ENCODE measurements at regions not wholly inside any gene's neighbourhood (a gene's known extent, or its start where the extent isn't known, plus 50 kb on each side); places are given as distances from the start of the nearest gene placed in this dataset.
"Not testable (repeated sequence)": the region's sequence is repeated elsewhere in the genome, so short reads cannot be mapped to it uniquely, and the experiment has no call there.

GRCh38 chr7:94174956-94175355 is 170.8 kb upstream of the BET1 start:
- no peak for DNase-seq (ENCODE audit: low spot score)

GRCh38 chr7:94176694-94177200 is 172.6 kb upstream of the BET1 start:
- no peak for DNase-seq (ENCODE audit: low spot score)

GRCh38 chr7:94177441-94177840 is 173.3 kb upstream of the BET1 start:
- no peak for DNase-seq (ENCODE audit: low spot score)

- no peak for DNase-seq (ENCODE audit: low spot score)
Measured at GRCh38 chr7:94178230-94178629, 174.1 kb upstream of the BET1 start.

- DNase-seq (ENCODE audit: low spot score): no peak
Measured at GRCh38 chr7:94179466-94179865, 175.3 kb upstream of the BET1 start.

- DNase-seq (ENCODE audit: low spot score): peak; percentile 15
Measured at GRCh38 chr7:94182066-94182465, 177.9 kb upstream of the BET1 start.

GRCh38 chr7:94182721-94183120 is 178.6 kb upstream of the BET1 start:
- DNase-seq (ENCODE audit: low spot score): no peak

GRCh38 chr7:94183289-94183749 is 179.2 kb upstream of the BET1 start:
- DNase-seq (ENCODE audit: low spot score): peak; percentile 34

- DNase-seq (ENCODE audit: low spot score): no peak
Measured at GRCh38 chr7:94183891-94184290, 179.7 kb upstream of the BET1 start.

- DNase-seq (ENCODE audit: low spot score): no peak
Measured at GRCh38 chr7:94188350-94188749, 184.2 kb upstream of the BET1 start.

- peak; percentile 43 for DNase-seq (ENCODE audit: low spot score)
Measured at GRCh38 chr7:94190599-94191061, 186.5 kb upstream of the BET1 start.

GRCh38 chr7:94194426-94194825 is 190.3 kb upstream of the BET1 start:
- DNase-seq (ENCODE audit: low spot score): not testable (repeated sequence)

GRCh38 chr7:94195201-94195600 is 191.0 kb upstream of the BET1 start:
- DNase-seq (ENCODE audit: low spot score): no peak

GRCh38 chr7:94195813-94196212 is 191.7 kb upstream of the BET1 start:
- no peak for DNase-seq (ENCODE audit: low spot score)

GRCh38 chr7:94205529-94205928 is 189.2 kb upstream of the COL1A2 start:
- DNase-seq (ENCODE audit: low spot score): no peak

- no peak for DNase-seq (ENCODE audit: low spot score)
Measured at GRCh38 chr7:94206295-94206694, 188.4 kb upstream of the COL1A2 start.

- DNase-seq (ENCODE audit: low spot score): no peak
Measured at GRCh38 chr7:94212160-94212559, 182.5 kb upstream of the COL1A2 start.

- DNase-seq (ENCODE audit: low spot score): no peak
Measured at GRCh38 chr7:94216944-94217461, 177.7 kb upstream of the COL1A2 start.

- DNase-seq (ENCODE audit: low spot score): no peak
Measured at GRCh38 chr7:94217766-94218165, 176.9 kb upstream of the COL1A2 start.

GRCh38 chr7:94222516-94222915 is 172.2 kb upstream of the COL1A2 start:
- DNase-seq (ENCODE audit: low spot score): no peak

- peak; percentile 21 for DNase-seq (ENCODE audit: low spot score)
Measured at GRCh38 chr7:94223375-94224084, 171.2 kb upstream of the COL1A2 start.

GRCh38 chr7:94228223-94228622 is 166.5 kb upstream of the COL1A2 start:
- no peak for DNase-seq (ENCODE audit: low spot score)

- no peak for DNase-seq (ENCODE audit: low spot score)
Measured at GRCh38 chr7:94228678-94229077, 166.0 kb upstream of the COL1A2 start.

- no peak for DNase-seq (ENCODE audit: low spot score)
Measured at GRCh38 chr7:94231305-94231704, 163.4 kb upstream of the COL1A2 start.
